SU-DHL-6 (cell line): ENCODE measurements at regions not wholly inside any gene's neighbourhood (a gene's known extent, or its start where the extent isn't known, plus 50 kb on each side); places are given as distances from the start of the nearest gene placed in this dataset.

Experiments used
- H2AFZ ChIP-seq: fragments of 200-600 bp; sonication (generic); 2 replicates; pipeline ENCODE4 v1.6.1; 2014; ENCODE audit warnings: low read depth, mild to moderate bottlenecking, moderate library complexity, mixed read lengths, antibody characterized with exemption, low read length; ENCODE audit not compliant: severe bottlenecking
- H3F3A ChIP-seq: fragments of 200-600 bp; shearing (Covaris generic); 2 replicates; pipeline ENCODE4 v1.6.0; 2016; ENCODE audit warnings: antibody characterized with exemption, mild to moderate bottlenecking; ENCODE audit not compliant: insufficient read depth
- H3K27ac ChIP-seq: fragments of 200-600 bp; sonication (generic); 2 replicates; pipeline ENCODE4 v1.5.1; 2016; ENCODE audit warnings: low read depth, mild to moderate bottlenecking, low read length, moderate library complexity, mixed read lengths
- H3K27me3 ChIP-seq: fragments of 200-600 bp; sonication (generic), shearing (Covaris generic); 2 replicates; pipeline ENCODE4 v1.6.0; 2014; ENCODE audit warnings: mild to moderate bottlenecking, low read length
- H3K36me3 ChIP-seq: fragments of 200-600 bp; sonication (generic); 2 replicates; pipeline ENCODE4 v1.6.1; 2014; ENCODE audit warnings: mild to moderate bottlenecking, low read length, mixed read lengths
- H3K4me2 ChIP-seq: fragments of 300-600, 200-600 bp; shearing (Covaris generic), sonication (generic); 2 replicates; pipeline ENCODE4 v1.6.0; 2014; ENCODE audit warnings: low read length, low read depth, mild to moderate bottlenecking; ENCODE audit not compliant: poor library complexity, severe bottlenecking
- H3K4me3 ChIP-seq: fragments of 200-600 bp; sonication (generic); 2 replicates; pipeline ENCODE4 v1.5.1; 2014; ENCODE audit warnings: antibody characterized with exemption, low read length, mild to moderate bottlenecking, mixed read lengths; ENCODE audit not compliant: insufficient read depth, poor library complexity, severe bottlenecking
- H3K79me2 ChIP-seq: fragments of 200-600 bp; sonication (generic); 2 replicates; pipeline ENCODE4 v1.6.1; 2014; ENCODE audit warnings: mild to moderate bottlenecking, low read length, moderate library complexity; ENCODE audit not compliant: insufficient read depth
- H3K9ac ChIP-seq: fragments of 200-600 bp; sonication (generic); 2 replicates; pipeline ENCODE4 v1.7.0; 2014; ENCODE audit warnings: mild to moderate bottlenecking, low read length
- H3K9me2 ChIP-seq: fragments of 200-600 bp; sonication (generic); replicated peaks from 2 replicates; pipeline ENCODE4 v1.6.1; 2014; ENCODE audit warnings: low read length; ENCODE audit not compliant: insufficient read depth
- H3K9me3 ChIP-seq: fragments of 200-600 bp; sonication (generic); 2 replicates; pipeline ENCODE4 v1.6.1; 2014; ENCODE audit warnings: low read length, mixed read lengths; ENCODE audit not compliant: insufficient read depth
- H4K20me1 ChIP-seq: fragments of 200-600 bp; sonication (generic); 2 replicates; pipeline ENCODE4 v1.6.1; 2014; ENCODE audit warnings: low read depth, mild to moderate bottlenecking, antibody characterized with exemption, low read length, moderate library complexity, mixed read lengths
- CTCF ChIP-seq: fragments of 200-600 bp; sonication (generic); IDR thresholded peaks from one replicate; pipeline ENCODE4 v1.5.1; 2017; ENCODE audit warnings: antibody characterized with exemption, mild to moderate bottlenecking, low read length, moderate library complexity; ENCODE audit not compliant: insufficient read depth, poor library complexity, severe bottlenecking
- EZH2phosphoT487 ChIP-seq: fragments of 200-600 bp; sonication (generic), shearing (Covaris generic); conservative IDR thresholded peaks from 2 replicates; pipeline ENCODE4 v1.6.1; 2018; ENCODE audit warnings: mild to moderate bottlenecking, antibody characterized with exemption, low read length, moderate library complexity, mixed read lengths

GRCh38 chr5:10921160-10921559, 160.1 kb upstream of the DAP start:
- H3K9ac ChIP-seq: no peak overlapping the region
- no peak overlapping the region for H3K27ac ChIP-seq
- H3F3A ChIP-seq: no peaks in the 10 kb centered on the region
- H3K4me2 ChIP-seq: no peak overlapping the region
- no peaks in the 10 kb centered on the region for H3K27me3 ChIP-seq
- H2AFZ ChIP-seq: no peak overlapping the region
- H3K36me3 ChIP-seq: no peaks in the 10 kb centered on the region
- TF ChIP-seq EZH2phosphoT487 (no peak), CTCF (no peak)
- no peak overlapping the region for H3K4me3 ChIP-seq
- no peaks in the 10 kb centered on the region for H3K79me2 ChIP-seq
- H4K20me1 ChIP-seq: no peaks in the 10 kb centered on the region
- no peaks in the 10 kb centered on the region for H3K9me3 ChIP-seq
- H3K9me2 ChIP-seq: no peaks in the 10 kb centered on the region

- Histone ChIP-seq H3K27me3 (no peaks in the 10 kb centered on the region), H3K9ac (no peak overlapping the region), H2AFZ (no peak overlapping the region), H3K4me2 (no peak overlapping the region), H3K36me3 (no peaks in the 10 kb centered on the region), H3K4me3 (no peak overlapping the region), H3K27ac (no peak overlapping the region), H3F3A (no peaks in the 10 kb centered on the region), H3K9me3 (no peaks in the 10 kb centered on the region), H3K9me2 (no peaks in the 10 kb centered on the region), H3K79me2 (no peaks in the 10 kb centered on the region), H4K20me1 (no peaks in the 10 kb centered on the region)
- TF ChIP-seq CTCF (no peak), EZH2phosphoT487 (no peak)
Measured at GRCh38 chr5:10920400-10920799, 159.4 kb upstream of the DAP start.

GRCh38 chr5:10914741-10915480, 153.9 kb upstream of the DAP start:
- Histone ChIP-seq H3K4me2 (no peak overlapping the region), H3F3A (no peaks in the 10 kb centered on the region)
- TF ChIP-seq CTCF (no peak), EZH2phosphoT487 (no peak)

More at GRCh38 chr5:10914741-10915480, 153.9 kb upstream of the DAP start:
- Histone ChIP-seq H3K4me3 (no peak overlapping the region), H3K27me3 (no peaks in the 10 kb centered on the region), H3K9me3 (no peaks in the 10 kb centered on the region), H3K27ac (no peak overlapping the region), H4K20me1 (no peaks in the 10 kb centered on the region), H3K9ac (no peak overlapping the region), H3K9me2 (no peaks in the 10 kb centered on the region), H3K36me3 (no peaks in the 10 kb centered on the region), H2AFZ (no peak overlapping the region), H3K79me2 (no peaks in the 10 kb centered on the region)
